Lower leg skin (tissue), 4 donors: ENCODE measurements at regions not wholly inside any gene's neighbourhood (a gene's known extent, or its start where the extent isn't known, plus 50 kb on each side); places are given as distances from the start of the nearest gene placed in this dataset.
"Not testable (repeated sequence)": the region's sequence is repeated elsewhere in the genome, so short reads cannot be mapped to it uniquely, and the experiment has no call there.

Experiments
- DNase-seq, 2 donors: peaks; one replicate each; pipeline ENCODE4 v3.0.0-alpha.2; 2019; ENCODE audit warnings: low spot score in 2 of 2
- H3K4me3 ChIP-seq: fragments of 200-600 bp; sonication (generic); 2 replicates; pipeline ENCODE4 v1.5.1; 2017; ENCODE audit warnings: mild to moderate bottlenecking, low read depth; ENCODE audit not compliant: poor library complexity, severe bottlenecking
- CTCF ChIP-seq, 3 donors: fragments of 450-650 bp; IDR thresholded peaks; one replicate each; pipeline ENCODE4 v1.5.1; 2016; ENCODE audit warnings: antibody characterized with exemption in 3 of 3, mild to moderate bottlenecking in 3 of 3, moderate library complexity in 2 of 3
- POLR2A ChIP-seq, 2 donors: fragments of 450-650 bp; IDR thresholded peaks; one replicate each; pipeline ENCODE4 v1.6.1; 2016 to 2017; ENCODE audit warnings: antibody characterized with exemption in 2 of 2, mild to moderate bottlenecking in 1 of 2, moderate library complexity in 1 of 2
- WGBS, 2 donors: methylation state at CpG; one replicate each; pipeline ENCODE4 v1.1.5; 2018; 5-methylcytosine and 5-hydroxymethylcytosine counted together
- intact Hi-C: fragments of 100-400 bp; cut with DNase I; formaldehyde crosslinking; loops from one replicate; pipeline ENCODE4 v1.15.0; 2023; ENCODE audit warnings: low total_unique reads

GRCh38 chr2:123840016-123840415, 185.1 kb upstream of the CNTNAP5 start:
- no peak overlapping the region for H3K4me3 ChIP-seq
- intact Hi-C loops, result no loop called here
- TF ChIP-seq CTCF (IDR thresholded peaks at IDR 0.05) (no peak), POLR2A (IDR thresholded peaks at IDR 0.05) (no peak)
- no peak for DNase-seq

GRCh38 chr2:123840574-123840973, 184.5 kb upstream of the CNTNAP5 start:
- 88 to 90% methylated on average over 3 of the region's 3 CpGs for WGBS, 2 donors
- TF ChIP-seq POLR2A (IDR thresholded peaks at IDR 0.05) (no peak), CTCF (IDR thresholded peaks at IDR 0.05) (no peak)
- intact Hi-C loops, result no loop called here
- DNase-seq, result no peak
- H3K4me3 ChIP-seq, result no peak overlapping the region

GRCh38 chr2:123851281-123851680, 173.8 kb upstream of the CNTNAP5 start:
- no peak for DNase-seq
- intact Hi-C loops, result no loop called here
- TF ChIP-seq CTCF (IDR thresholded peaks at IDR 0.05) (no peak), POLR2A (IDR thresholded peaks at IDR 0.05) (no peak)
- 31 to 56% methylated on average over 1 of the region's 1 CpG for WGBS, 2 donors
- H3K4me3 ChIP-seq, result no peak overlapping the region

- WGBS, 2 donors, result 38 to 50% methylated on average over 1 of the region's 1 CpG
- no peak for TF ChIP-seq CTCF (IDR thresholded peaks at IDR 0.05)
- TF ChIP-seq POLR2A (IDR thresholded peaks at IDR 0.05), result no peak
- no peak for DNase-seq
- H3K4me3 ChIP-seq, result no peak overlapping the region
- intact Hi-C loops, result no loop called here
These were observed 171.9 kb upstream of the CNTNAP5 start for GRCh38 chr2:123853161-123853560.

GRCh38 chr2:123859031-123859430, 166.1 kb upstream of the CNTNAP5 start:
- DNase-seq, H3K4me3 ChIP-seq, intact Hi-C loops: not testable (repeated sequence)

GRCh38 chr2:123864416-123864815, 160.7 kb upstream of the CNTNAP5 start:
- H3K4me3 ChIP-seq, result no peak overlapping the region
- no peak for DNase-seq
- WGBS, 2 donors, result 59 to 71% methylated on average over 1 of the region's 1 CpG
- intact Hi-C loops, result no loop called here
- TF ChIP-seq POLR2A (IDR thresholded peaks at IDR 0.05), result no peak
- no peak for TF ChIP-seq CTCF (IDR thresholded peaks at IDR 0.05)
